ENCODE measurements at regions not wholly inside any gene's neighbourhood (a gene's known extent, or its start where the extent isn't known, plus 50 kb on each side); places are given as distances from the start of the nearest gene placed in this dataset.

GRCh38 chr7:93632371-93632770 is 57.8 kb upstream of the CALCR start:
- Histone ChIP-seq H3K27me3 (ENCODE audit: low read length) (no peaks in the 10 kb centered on the region; the same call in 1 of the 2 replicates), H4K20me1 (ENCODE audit: low read length) (no peaks in the 10 kb centered on the region), H3F3A (ENCODE audit: low read length, unreplicated experiment) (no peaks in the 10 kb centered on the region), H3K4me2 (ENCODE audit: low read length) (no peak overlapping the region), H3K9me2 (replicated peaks; ENCODE audit: low read length) (no peaks in the 10 kb centered on the region), H2AFZ (ENCODE audit: low read length) (no peak overlapping the region), H3K4me1 (ENCODE audit: insufficient read depth, low read length) (no peaks in the 10 kb centered on the region), H3K36me3 (ENCODE audit: low read depth, low read length) (no peaks in the 10 kb centered on the region), H3K27ac (ENCODE audit: low read length) (no peak overlapping the region), H3K9me3 (ENCODE audit: low read length) (no peaks in the 10 kb centered on the region), H3K9ac (ENCODE audit: low read length) (no peak overlapping the region), H3K4me3 (ENCODE audit: low read length) (no peak overlapping the region), H3K79me2 (ENCODE audit: low read length) (no peaks in the 10 kb centered on the region)
- no TSS peak for BruUV-seq (replicated peaks)
- ChIA-PET CTCF (no interaction called here), POLR2A (ENCODE audit: unreplicated experiment) (no interaction called here)
- no peak for ATAC-seq
- TF ChIP-seq CTCF (conservative IDR thresholded peaks at IDR 0.05; ENCODE audit: low read depth, low read length), result no peak
- TF ChIP-seq EZH2 (IDR thresholded peaks at IDR 0.05; ENCODE audit: low read length, unreplicated experiment), result no peak
- no peak for TF ChIP-seq EZH2phosphoT487 (IDR thresholded peaks at IDR 0.05; ENCODE audit: borderline replicate concordance, low read length)
- DNase-seq, result no peak
- intact Hi-C loops (cut with micrococcal nuclease), result no loop called here

DNA sequence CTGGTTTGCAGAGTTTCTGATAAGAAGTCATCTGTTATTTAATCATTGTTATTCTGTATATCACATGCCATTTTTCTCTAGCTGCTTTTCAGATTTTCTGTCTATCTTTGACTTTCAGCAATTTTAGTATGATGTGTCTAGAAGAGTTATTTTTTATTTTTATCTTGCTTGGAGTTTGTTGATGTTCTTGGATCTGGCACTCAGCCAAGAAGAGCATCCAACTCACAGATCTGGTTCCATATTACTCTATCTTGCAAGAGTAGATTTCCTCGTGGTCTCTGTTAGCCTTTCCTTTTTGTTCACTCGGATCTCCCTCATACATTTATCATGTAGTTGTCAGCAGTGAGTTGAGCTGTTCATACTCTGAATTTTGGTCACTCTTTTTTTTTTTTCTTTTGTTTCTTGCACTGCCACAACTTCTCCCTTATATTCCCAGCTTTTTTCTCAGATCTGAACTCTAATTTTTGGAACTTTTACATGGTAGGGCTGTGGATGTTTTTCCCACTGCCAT is 54.8 kb upstream of the CALCR start:
- POLR2A ChIA-PET (ENCODE audit: unreplicated experiment), result no interaction called here
- no TSS peak for BruUV-seq (replicated peaks)

More for the DNA sequence above, 54.8 kb upstream of the CALCR start:
- CTCF ChIA-PET, result no interaction called here
- H3K36me3 ChIP-seq (ENCODE audit: low read depth, low read length), result no peaks in the 10 kb centered on the region
- TF ChIP-seq CTCF (conservative IDR thresholded peaks at IDR 0.05; ENCODE audit: low read depth, low read length), result no peak
- no peak for TF ChIP-seq EZH2 (IDR thresholded peaks at IDR 0.05; ENCODE audit: low read length, unreplicated experiment)
- TF ChIP-seq EZH2phosphoT487 (IDR thresholded peaks at IDR 0.05; ENCODE audit: borderline replicate concordance, low read length), result no peak
- no peak overlapping the region for H3K9ac ChIP-seq (ENCODE audit: low read length)
- H2AFZ ChIP-seq (ENCODE audit: low read length), result no peak overlapping the region
- DNase-seq (no peak), ATAC-seq (no peak)
- H4K20me1 ChIP-seq (ENCODE audit: low read length), result no peaks in the 10 kb centered on the region
- no peak overlapping the region for H3K4me2 ChIP-seq (ENCODE audit: low read length)
- no peaks in the 10 kb centered on the region for H3K27me3 ChIP-seq (ENCODE audit: low read length)
- H3F3A ChIP-seq (ENCODE audit: low read length, unreplicated experiment), result no peaks in the 10 kb centered on the region
- no peak overlapping the region for H3K27ac ChIP-seq (ENCODE audit: low read length)
- intact Hi-C loops (cut with micrococcal nuclease), result no loop called here
- H3K4me3 ChIP-seq (ENCODE audit: low read length), result no peak overlapping the region
- H3K4me1 ChIP-seq (ENCODE audit: insufficient read depth, low read length), result no peaks in the 10 kb centered on the region
- H3K79me2 ChIP-seq (ENCODE audit: low read length), result no peaks in the 10 kb centered on the region
- H3K9me2 ChIP-seq (replicated peaks; ENCODE audit: low read length), result no peaks in the 10 kb centered on the region
- no peaks in the 10 kb centered on the region for H3K9me3 ChIP-seq (ENCODE audit: low read length)

Data from PC-3 (cell line).